K562 (cell line): ENCODE measurements at regions not wholly inside any gene's neighbourhood (a gene's known extent, or its start where the extent isn't known, plus 50 kb on each side); places are given as distances from the start of the nearest gene placed in this dataset.

Experiments used
- ARHGAP35 ChIP-seq: fragments of 450-650 bp; IDR thresholded peaks from 2 replicates; pipeline ENCODE4 v1.6.1; 2018; ENCODE audit not compliant: partially characterized antibody
- ATF4 ChIP-seq: fragments of 450-650 bp; formaldehyde crosslinking; IDR thresholded peaks from 2 replicates; pipeline ENCODE4 v1.4.0; 2022; ENCODE audit warnings: mild to moderate bottlenecking, moderate library complexity
- ATF6 ChIP-seq: sonication (generic); formaldehyde crosslinking; IDR thresholded peaks from 2 replicates; pipeline ENCODE4 v1.4.0; 2020; ENCODE audit warnings: mild to moderate bottlenecking, missing genetic modification reagents
- BMI1 ChIP-seq: fragments of 150-350 bp; IDR thresholded peaks from 2 replicates; pipeline ENCODE4 v1.6.1; 2014; ENCODE audit warnings: low read length
- CREM ChIP-seq: IDR thresholded peaks from 2 replicates; pipeline ENCODE4 v1.6.1; 2014; ENCODE audit warnings: antibody characterized with exemption, low read depth
- CTCF ChIP-seq, 3 experiments: IDR thresholded peaks in 2 of 3; conservative IDR thresholded peaks in 1 of 3; 2 replicates each; pipeline ENCODE4 v1.5.1; 2011 to 2012; ENCODE audit warnings: low read length in 3 of 3, mild to moderate bottlenecking in 3 of 3, control low read depth in 2 of 3, improper control_type of control experiment in 1 of 3, inconsistent platforms in 1 of 3, low read depth in 1 of 3, mixed read lengths in 1 of 3, moderate library complexity in 1 of 3; ENCODE audit not compliant: insufficient read depth in 2 of 3
- DACH1 ChIP-seq: fragments of 450-650 bp; IDR thresholded peaks from 2 replicates; pipeline ENCODE4 v1.6.1; 2018; ENCODE audit not compliant: partially characterized antibody
- EP300 ChIP-seq: IDR thresholded peaks from 2 replicates; pipeline ENCODE4 v1.6.1; 2012; ENCODE audit warnings: low read length, improper control_type of control experiment
- ESRRA ChIP-seq: fragments of 450-650 bp; IDR thresholded peaks from 2 replicates; pipeline ENCODE4 v1.6.1; 2014; ENCODE audit warnings: low read depth, mild to moderate bottlenecking, moderate library complexity, borderline replicate concordance
- HCFC1 ChIP-seq: IDR thresholded peaks from 2 replicates; pipeline ENCODE4 v1.6.1; 2012; ENCODE audit warnings: low read depth, low read length, improper control_type of control experiment
- MEF2D ChIP-seq: conservative IDR thresholded peaks from 2 replicates; pipeline ENCODE4 v1.6.1; 2016; ENCODE audit warnings: low read depth, missing genetic modification characterization, missing compliant biosample characterization
- NR0B1 ChIP-seq: fragments of 450-650 bp; IDR thresholded peaks from one replicate; pipeline ENCODE4 v1.6.1; 2018; ENCODE audit warnings: mild to moderate bottlenecking, moderate library complexity; ENCODE audit not compliant: partially characterized antibody
- NR2C1 ChIP-seq, 2 experiments: fragments of 450-650 bp; IDR thresholded peaks; 2 replicates each; pipeline ENCODE4 v1.6.1; 2017; ENCODE audit warnings: mild to moderate bottlenecking in 2 of 2, antibody characterized with exemption in 1 of 2, inconsistent platforms in 1 of 2, missing compliant biosample characterization in 1 of 2, missing genetic modification characterization in 1 of 2
- PHB2 ChIP-seq: fragments of 450-650 bp; IDR thresholded peaks from 2 replicates; pipeline ENCODE4 v1.6.1; 2017; ENCODE audit warnings: low read depth
- POLR3G ChIP-seq: IDR thresholded peaks from 2 replicates; pipeline ENCODE4 v1.6.1; 2011; ENCODE audit not compliant: insufficient read length, insufficient replicate concordance; ENCODE audit errors: extremely low read depth
- PREB ChIP-seq: sonication (generic); formaldehyde crosslinking; IDR thresholded peaks from 2 replicates; pipeline ENCODE4 v1.8.1; 2023; ENCODE audit warnings: mild to moderate bottlenecking, missing genetic modification reagents
- SMAD1 ChIP-seq: fragments of 150-350 bp; IDR thresholded peaks from 2 replicates; pipeline ENCODE4 v1.6.1; 2014; ENCODE audit warnings: low read length, low read depth; ENCODE audit not compliant: partially characterized antibody
- SP2 ChIP-seq: IDR thresholded peaks from 2 replicates; pipeline ENCODE4 v1.6.1; 2011; ENCODE audit warnings: mild to moderate bottlenecking, low read depth, low read length, moderate library complexity; ENCODE audit not compliant: poor library complexity, severe bottlenecking; ENCODE audit errors: extremely low read depth
- STAG1 ChIP-seq: sonication (generic); formaldehyde crosslinking; IDR thresholded peaks from 2 replicates; pipeline ENCODE4 v1.5.0; 2020; ENCODE audit warnings: missing genetic modification reagents, borderline replicate concordance
- U2AF1 ChIP-seq: fragments of 200-400 bp; formaldehyde crosslinking; optimal IDR thresholded peaks from 2 replicates; pipeline ENCODE3; 2017; ENCODE audit warnings: mild to moderate bottlenecking, low read depth, low read length, moderate library complexity
- ZKSCAN3 ChIP-seq: fragments of 250-450 bp; sonication (Bioruptor Pico); IDR thresholded peaks from 2 replicates; pipeline ENCODE4 v1.4.0; 2020

DNA sequence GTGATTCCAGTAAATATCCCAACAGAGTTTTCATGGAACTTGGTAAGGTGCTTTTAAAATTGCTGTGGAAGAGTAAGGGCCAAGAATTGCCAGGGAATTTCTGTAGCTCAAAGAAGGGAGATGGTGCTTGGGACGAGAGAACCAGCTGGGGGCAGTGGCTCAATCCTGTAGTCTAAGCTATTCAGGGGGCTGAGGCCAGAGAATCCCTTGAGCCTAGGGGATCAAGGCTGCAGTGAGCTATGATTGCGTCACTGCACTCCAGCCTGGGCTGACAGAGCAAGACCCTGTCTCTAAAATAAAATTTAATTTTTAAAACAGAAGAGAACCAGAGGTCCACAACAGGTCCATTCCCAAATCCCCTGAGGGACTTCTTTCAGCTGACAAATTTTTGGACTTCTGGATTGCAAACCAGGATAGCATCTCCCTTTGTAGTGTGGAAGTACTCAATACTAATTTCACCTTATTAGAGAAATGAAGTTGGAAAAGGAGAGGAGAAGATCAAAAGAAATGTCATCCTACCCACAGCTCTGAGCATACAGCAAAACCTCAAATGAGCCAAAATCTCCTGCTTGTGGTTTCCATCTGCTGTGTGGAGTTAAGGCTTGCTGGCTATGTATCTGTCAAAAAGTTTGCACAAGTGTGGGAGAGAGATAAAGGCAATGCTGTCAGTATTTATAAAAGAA, 59.2 kb upstream of the CLPB start (continued):
- TF ChIP-seq NR2C1 (IDR thresholded peaks at IDR 0.05), result no peak
- no peak for TF ChIP-seq NR2C1 (tag; IDR thresholded peaks at IDR 0.05)
- TF ChIP-seq MEF2D (tag), result no peak
- TF ChIP-seq CREM, result peak; percentile 42; the same call in 1 of the 2 replicates
- TF ChIP-seq SMAD1, result peak; percentile 35
- TF ChIP-seq BMI1, result no peak
- no peak for TF ChIP-seq HCFC1
- TF ChIP-seq ATF6 (CRISPR knock-in tag), result no peak
- TF ChIP-seq ZKSCAN3 (CRISPR knock-in tag), result no peak
- TF ChIP-seq SP2, result no peak
- no peak for TF ChIP-seq NR0B1
- peak; percentile 86 for TF ChIP-seq PHB2
- TF ChIP-seq ARHGAP35, result no peak
- no peak for TF ChIP-seq DACH1
- TF ChIP-seq PREB (CRISPR knock-in tag), result no peak
- no peak for TF ChIP-seq POLR3G
- no peak for TF ChIP-seq ATF4 (CRISPR knock-in tag)
- no peak for TF ChIP-seq CTCF (IDR thresholded peaks at IDR 0.05 in 2 of 3, conservative IDR thresholded peaks at IDR 0.05 in 1 of 3; ENCODE audit: insufficient read depth in 2 of 3, low read depth in 1 of 3, low read length in 3 of 3)
- peak; percentile 94; the same call in 1 of the 2 replicates for TF ChIP-seq ESRRA
- TF ChIP-seq EP300, result peak; percentile 90
- no peak for TF ChIP-seq U2AF1
- no peak for TF ChIP-seq STAG1
